ENCODE measurements at regions not wholly inside any gene's neighbourhood (a gene's known extent, or its start where the extent isn't known, plus 50 kb on each side); places are given as distances from the start of the nearest gene placed in this dataset.

DNA sequence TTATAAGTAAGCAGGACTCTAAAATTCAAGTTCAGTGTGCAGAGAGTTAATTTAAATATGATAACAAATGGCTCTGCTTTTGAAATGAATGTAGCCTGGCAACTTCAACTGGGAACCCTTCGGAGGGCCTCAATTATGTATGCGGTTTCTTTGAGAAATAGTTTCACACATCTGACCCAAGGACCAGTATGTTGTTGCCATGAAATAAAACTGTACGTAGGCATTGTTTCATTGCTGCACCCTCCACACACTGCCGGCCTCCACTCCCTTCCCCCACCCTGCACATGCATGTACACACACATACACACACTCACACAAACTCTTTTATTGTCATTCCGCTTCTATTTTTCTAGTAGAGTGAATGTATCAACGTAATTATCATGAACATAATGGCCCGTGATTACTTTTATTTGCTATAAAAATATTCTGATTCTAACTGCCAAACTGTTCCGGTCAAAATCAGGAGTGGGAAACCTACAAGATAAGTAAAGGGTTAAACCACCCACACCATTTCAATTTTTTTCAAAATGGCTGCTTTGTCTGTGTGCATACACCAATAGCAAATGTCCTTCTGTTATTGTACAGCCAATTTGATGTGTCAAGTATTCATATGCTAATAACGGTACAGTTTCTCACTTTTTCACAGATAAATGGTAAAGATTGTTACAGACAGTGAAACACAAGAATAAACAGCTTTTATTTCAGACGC is 215.5 kb upstream of the TMEM161B start:
- TF ChIP-seq, protein P1, sequence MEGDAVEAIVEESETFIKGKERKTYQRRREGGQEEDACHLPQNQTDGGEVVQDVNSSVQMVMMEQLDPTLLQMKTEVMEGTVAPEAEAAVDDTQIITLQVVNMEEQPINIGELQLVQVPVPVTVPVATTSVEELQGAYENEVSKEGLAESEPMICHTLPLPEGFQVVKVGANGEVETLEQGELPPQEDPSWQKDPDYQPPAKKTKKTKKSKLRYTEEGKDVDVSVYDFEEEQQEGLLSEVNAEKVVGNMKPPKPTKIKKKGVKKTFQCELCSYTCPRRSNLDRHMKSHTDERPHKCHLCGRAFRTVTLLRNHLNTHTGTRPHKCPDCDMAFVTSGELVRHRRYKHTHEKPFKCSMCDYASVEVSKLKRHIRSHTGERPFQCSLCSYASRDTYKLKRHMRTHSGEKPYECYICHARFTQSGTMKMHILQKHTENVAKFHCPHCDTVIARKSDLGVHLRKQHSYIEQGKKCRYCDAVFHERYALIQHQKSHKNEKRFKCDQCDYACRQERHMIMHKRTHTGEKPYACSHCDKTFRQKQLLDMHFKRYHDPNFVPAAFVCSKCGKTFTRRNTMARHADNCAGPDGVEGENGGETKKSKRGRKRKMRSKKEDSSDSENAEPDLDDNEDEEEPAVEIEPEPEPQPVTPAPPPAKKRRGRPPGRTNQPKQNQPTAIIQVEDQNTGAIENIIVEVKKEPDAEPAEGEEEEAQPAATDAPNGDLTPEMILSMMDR (conservative IDR thresholded peaks at IDR 0.05; ENCODE audit: low read depth, low read length) = no peak
- H3K4me3 ChIP-seq (ENCODE audit: low read depth, low read length) = no peak overlapping the region
- DNase-seq (ENCODE audit: low read depth) = no peak

DNA sequence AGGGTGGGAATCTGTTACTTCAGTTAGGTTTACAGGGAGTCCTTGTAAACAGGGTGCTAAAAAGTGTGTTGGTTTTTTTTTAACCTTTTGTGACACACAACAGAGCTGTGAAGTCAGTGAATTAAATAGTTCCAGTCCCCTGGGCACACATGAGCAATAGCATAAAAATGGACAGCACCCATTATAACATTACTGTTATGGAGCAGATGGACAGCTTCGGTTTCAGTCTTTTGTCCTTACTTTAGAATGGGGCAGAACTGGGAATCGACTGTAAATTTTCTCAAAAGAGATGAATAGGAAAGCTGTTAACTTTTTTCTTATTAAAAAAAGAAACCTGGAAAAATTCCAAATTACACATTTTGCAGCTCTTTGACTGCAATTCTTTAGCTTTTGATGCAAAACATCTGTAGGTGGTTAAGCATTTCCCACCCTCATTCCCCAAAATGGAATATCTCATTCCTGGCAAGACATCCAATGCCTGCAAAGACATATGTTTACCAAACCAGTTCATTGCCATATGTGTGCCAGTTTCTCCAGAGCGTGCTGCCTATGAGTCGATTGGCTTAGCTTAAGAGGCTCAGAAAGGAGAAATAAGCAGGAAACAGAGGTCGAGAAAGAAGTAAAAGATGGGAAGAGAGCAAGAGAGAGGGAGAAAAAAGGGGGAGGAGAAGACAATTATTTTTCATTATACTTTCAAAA is 212.3 kb upstream of the TMEM161B start:
- no peak for DNase-seq (ENCODE audit: low read depth)
- TF ChIP-seq, protein P1 (conservative IDR thresholded peaks at IDR 0.05; ENCODE audit: low read depth, low read length) = no peak
- H3K4me3 ChIP-seq (ENCODE audit: low read depth, low read length) = no peak overlapping the region

DNA sequence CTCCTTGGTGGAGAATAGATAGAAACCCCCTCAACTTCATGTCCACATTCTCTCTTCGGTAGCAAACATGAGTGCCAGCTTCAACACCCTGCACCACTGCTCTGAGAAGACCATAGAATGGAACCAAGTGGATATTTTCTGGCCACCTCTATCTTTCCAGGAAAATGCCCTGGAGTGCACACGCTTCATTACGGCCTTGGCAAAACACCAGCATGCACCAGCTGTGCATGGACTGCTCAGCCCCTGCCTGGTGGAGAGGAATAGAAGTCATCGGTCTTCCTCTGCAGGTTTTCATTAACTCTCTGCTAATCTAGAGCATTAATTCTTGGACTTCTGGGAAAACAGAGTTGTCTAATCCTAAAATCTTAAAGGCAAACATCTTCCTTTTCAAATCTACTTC is 211.6 kb upstream of the TMEM161B start:
- no peak for DNase-seq (ENCODE audit: low read depth)
- TF ChIP-seq, protein P1 (conservative IDR thresholded peaks at IDR 0.05; ENCODE audit: low read depth, low read length) = no peak
- H3K4me3 ChIP-seq (ENCODE audit: low read depth, low read length) = no peak overlapping the region

DNA sequence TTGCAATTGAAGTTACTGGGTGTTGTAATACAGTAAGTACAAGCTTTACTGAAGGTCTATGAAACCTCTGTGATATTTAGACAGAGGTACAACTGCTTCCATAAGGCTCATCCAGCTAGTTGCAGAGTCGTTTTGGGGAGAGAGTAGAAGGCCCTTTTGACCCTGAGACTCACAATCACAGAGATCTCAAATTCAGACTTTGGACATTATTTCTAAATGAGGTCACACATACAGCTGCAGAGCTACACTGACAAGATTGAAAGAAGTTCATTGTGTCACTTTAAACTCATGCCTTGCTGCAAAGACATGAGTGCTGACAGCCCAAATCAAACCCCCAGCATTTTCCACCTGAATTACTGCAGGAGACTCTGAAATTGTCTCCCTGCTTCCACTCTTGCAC is 205.9 kb upstream of the TMEM161B start:
- H3K4me3 ChIP-seq (ENCODE audit: low read depth, low read length) = no peak overlapping the region
- no peak for DNase-seq (ENCODE audit: low read depth)
- TF ChIP-seq, protein P1 (conservative IDR thresholded peaks at IDR 0.05; ENCODE audit: low read depth, low read length) = no peak

DNA sequence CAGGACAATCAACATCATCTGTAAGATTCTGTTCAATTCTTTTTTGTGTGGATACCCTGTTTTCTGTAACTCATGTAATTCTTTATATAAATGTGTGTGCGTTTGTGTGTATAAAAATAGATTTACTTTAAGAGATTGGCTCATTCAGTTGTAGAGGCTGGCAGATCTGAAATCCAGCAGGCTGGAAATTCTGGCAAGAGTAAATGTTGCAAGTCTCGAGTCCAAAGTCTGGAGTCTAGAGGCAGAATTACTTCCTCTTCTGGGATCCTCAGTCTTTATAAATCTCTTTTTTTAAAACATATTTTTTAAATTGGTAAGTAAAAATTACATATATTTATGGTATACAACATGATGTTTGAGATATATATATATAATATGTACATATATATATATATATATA is 202.1 kb upstream of the TMEM161B start:
- no peak overlapping the region for H3K4me3 ChIP-seq (ENCODE audit: low read depth, low read length)
- TF ChIP-seq, protein P1 (conservative IDR thresholded peaks at IDR 0.05; ENCODE audit: low read depth, low read length) = no peak
- no peak for DNase-seq (ENCODE audit: low read depth)

DNA sequence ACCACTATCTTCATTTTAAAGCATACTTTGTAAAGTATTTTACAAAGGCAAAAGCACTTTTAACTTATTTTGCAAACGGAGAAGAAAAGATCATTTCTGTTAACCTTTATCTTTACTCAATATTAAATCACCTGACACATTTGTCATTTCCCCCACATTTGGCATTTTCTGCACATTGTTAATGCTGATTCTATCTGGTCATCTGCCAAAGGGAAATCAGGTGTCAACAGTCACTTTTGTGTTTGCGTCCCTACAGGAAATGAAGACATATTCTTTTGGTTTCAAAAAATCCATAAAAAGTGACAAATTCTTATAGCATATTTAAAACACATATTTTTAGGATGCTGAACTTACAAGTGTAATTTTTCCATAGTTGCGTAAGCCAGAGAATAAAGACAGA is 191.3 kb upstream of the TMEM161B start:
- DNase-seq (ENCODE audit: low read depth) = no peak
- no peak overlapping the region for H3K4me3 ChIP-seq (ENCODE audit: low read depth, low read length)
- TF ChIP-seq, protein P1 (conservative IDR thresholded peaks at IDR 0.05; ENCODE audit: low read depth, low read length) = no peak

DNA sequence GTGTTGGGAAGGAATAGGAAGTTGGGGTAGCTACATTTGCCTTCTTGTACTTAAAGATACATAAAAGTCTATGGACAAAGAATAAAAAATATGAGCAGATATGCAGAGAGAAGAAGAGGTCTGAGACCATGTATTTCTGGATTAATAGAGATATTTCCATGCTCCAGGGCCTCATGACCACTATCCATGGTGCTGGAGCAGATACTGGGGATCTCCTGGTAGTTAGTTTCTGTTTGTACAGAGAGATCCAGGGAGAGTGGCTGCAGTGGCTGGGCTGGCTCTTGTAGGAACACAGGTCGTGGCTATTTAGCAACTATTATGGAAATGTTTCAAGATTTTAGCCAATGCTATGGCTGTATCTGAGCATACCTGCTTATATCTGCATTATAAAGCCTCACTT is 184.2 kb upstream of the TMEM161B start:
- DNase-seq (ENCODE audit: low read depth) = no peak
- TF ChIP-seq, protein P1 (conservative IDR thresholded peaks at IDR 0.05; ENCODE audit: low read depth, low read length) = no peak

More for the DNA sequence above, 184.2 kb upstream of the TMEM161B start:
- no peak overlapping the region for H3K4me3 ChIP-seq (ENCODE audit: low read depth, low read length)

Measured in choroid plexus epithelial cell (primary cell).